H1 (cell line): ENCODE measurements at regions not wholly inside any gene's neighbourhood (a gene's known extent, or its start where the extent isn't known, plus 50 kb on each side); places are given as distances from the start of the nearest gene placed in this dataset.

Source experiments
- CTCF ChIA-PET: fragments of 300-600 bp; sonication (Branson Sonifier 250); formaldehyde crosslinking; loops from one replicate; lab custom pipeline; 2021; ENCODE audit not compliant: partially characterized antibody; lab: Charles Lee
- POLR2A ChIA-PET: fragments of 300-600 bp; sonication (Branson Sonifier 250); formaldehyde crosslinking; loops from one replicate; lab custom pipeline; 2021; ENCODE audit warnings: inconsistent platforms; ENCODE audit not compliant: partially characterized antibody; lab: Charles Lee
- DNase-seq, 2 experiments: peaks; one replicate each; pipeline versions ENCODE4 v3.0.0 to v3.0.0-alpha.2; 2010 to 2022; ENCODE audit warnings: low spot score in 2 of 2, low read depth in 1 of 2, mixed read lengths in 1 of 2
- FAIRE-seq: peaks from 2 replicates; lab custom pipeline; 2011; peaks lifted over from hg19 to GRCh38; lab: Jason Lieb, UNC
- H2AFZ ChIP-seq: 2 replicates; pipeline ENCODE4 v1.8.1; 2012; ENCODE audit warnings: low read length, inconsistent platforms
- H2AK5ac ChIP-seq: 2 replicates; pipeline ENCODE4 v1.6.1; 2013; ENCODE audit warnings: low read depth, low read length
- H2BK120ac ChIP-seq: replicated peaks from 2 replicates; pipeline ENCODE3; 2013; ENCODE audit warnings: low read depth, low read length, inconsistent platforms
- H2BK12ac ChIP-seq: 2 replicates; pipeline ENCODE4 v1.6.1; 2013; ENCODE audit warnings: low read depth, low read length
- H2BK15ac ChIP-seq: 2 replicates; pipeline ENCODE4 v1.6.1; 2013; ENCODE audit warnings: low read length
- H2BK20ac ChIP-seq: 2 replicates; pipeline ENCODE4 v1.6.1; 2013; ENCODE audit warnings: low read length
- H2BK5ac ChIP-seq: 2 replicates; pipeline ENCODE4 v1.6.1; 2013; ENCODE audit warnings: low read depth, low read length
- H3K14ac ChIP-seq: 2 replicates; pipeline ENCODE4 v1.6.1; 2013; ENCODE audit warnings: inconsistent platforms; ENCODE audit not compliant: insufficient read length
- H3K18ac ChIP-seq: 2 replicates; pipeline ENCODE4 v1.6.1; 2013; ENCODE audit warnings: low read length; ENCODE audit errors: extremely low read depth
- H3K23ac ChIP-seq: 2 replicates; pipeline ENCODE4 v1.6.1; 2013; ENCODE audit warnings: inconsistent platforms; ENCODE audit not compliant: insufficient read length
- H3K23me2 ChIP-seq: 2 replicates; pipeline ENCODE4 v1.6.1; 2013; ENCODE audit warnings: low read depth, low read length
- H3K27ac ChIP-seq: 2 replicates; pipeline ENCODE4 v1.6.1; 2011; ENCODE audit warnings: low read depth, low read length, inconsistent platforms
- H3K27me3 ChIP-seq, 4 experiments: replicated peaks in 1 of 4; 1 replicate in 1 of 4; 2 replicates in 3 of 4; pipeline versions ENCODE4 v1.6.1 to v1.8.1; 2011 to 2013; ENCODE audit warnings: low read length in 3 of 4, mild to moderate bottlenecking in 3 of 4, inconsistent platforms in 2 of 4, mixed read lengths in 2 of 4, moderate library complexity in 1 of 4; ENCODE audit not compliant: control insufficient read depth in 3 of 4, insufficient read depth in 3 of 4; ENCODE audit errors: extremely low read depth in 1 of 4
- H3K36me3 ChIP-seq, 4 experiments: 2 replicates each; pipeline versions ENCODE4 v1.6.1 to v1.8.1; 2011 to 2013; ENCODE audit warnings: mild to moderate bottlenecking in 4 of 4, low read length in 3 of 4, moderate library complexity in 2 of 4, control low read depth in 1 of 4, inconsistent platforms in 1 of 4; ENCODE audit not compliant: insufficient read depth in 4 of 4, control insufficient read depth in 2 of 4
- H3K4ac ChIP-seq: replicated peaks from 2 replicates; pipeline ENCODE3; 2013; ENCODE audit warnings: low read length, low read depth, mixed read lengths, inconsistent platforms; ENCODE audit not compliant: insufficient read length
- H3K4me1 ChIP-seq, 4 experiments: replicated peaks in 1 of 4; 1 replicate in 1 of 4; 2 replicates in 3 of 4; pipeline versions ENCODE4 v1.6.1 to v1.8.1; 2011 to 2013; ENCODE audit warnings: low read length in 3 of 4, inconsistent platforms in 2 of 4, mixed read lengths in 1 of 4; ENCODE audit not compliant: insufficient read depth in 4 of 4, control insufficient read depth in 3 of 4
- H3K4me2 ChIP-seq, 2 experiments: 2 replicates each; pipeline versions ENCODE4 v1.6.1 to v1.8.1; 2011 to 2013; ENCODE audit warnings: low read depth in 2 of 2, low read length in 2 of 2, control low read depth in 1 of 2, inconsistent platforms in 1 of 2, mild to moderate bottlenecking in 1 of 2; ENCODE audit not compliant: insufficient read depth in 1 of 2
- H3K4me3 ChIP-seq, 4 experiments: fragments of 200-600, 300-600 bp in 1 of 4; sonication (generic), shearing (Covaris generic), sonication (Bioruptor Twin) in 1 of 4; 2 replicates each; pipeline versions ENCODE4 v1.5.1 to v1.8.1; 2011 to 2016; ENCODE audit warnings: low read length in 4 of 4, low read depth in 3 of 4, control low read depth in 2 of 4, inconsistent platforms in 2 of 4, mild to moderate bottlenecking in 2 of 4, mixed read lengths in 1 of 4, moderate library complexity in 1 of 4; ENCODE audit not compliant: insufficient read depth in 2 of 4; ENCODE audit errors: extremely low read depth in 1 of 4
- H3K56ac ChIP-seq: replicated peaks from 2 replicates; pipeline ENCODE3; 2013; ENCODE audit warnings: low read depth, mild to moderate bottlenecking, mixed read lengths, low read length, inconsistent platforms; ENCODE audit not compliant: insufficient read length
- H3K79me1 ChIP-seq: 2 replicates; pipeline ENCODE4 v1.6.1; 2013; ENCODE audit warnings: low read depth, low read length, control low read depth
- H3K79me2 ChIP-seq, 2 experiments: 2 replicates each; pipeline versions ENCODE4 v1.6.1 to v1.8.1; 2012 to 2013; ENCODE audit warnings: low read length in 2 of 2, mild to moderate bottlenecking in 2 of 2, inconsistent platforms in 1 of 2; ENCODE audit not compliant: insufficient read depth in 2 of 2, control insufficient read depth in 1 of 2
- H3K9ac ChIP-seq, 4 experiments: replicated peaks in 1 of 4; 1 replicate in 1 of 4; 2 replicates in 3 of 4; pipeline versions ENCODE4 v1.6.1 to v1.8.1; 2011 to 2013; ENCODE audit warnings: low read depth in 3 of 4, low read length in 3 of 4, control low read depth in 2 of 4, mild to moderate bottlenecking in 2 of 4, moderate library complexity in 2 of 4, inconsistent platforms in 1 of 4; ENCODE audit errors: extremely low read depth in 1 of 4
- H3K9me3 ChIP-seq, 2 experiments: 2 replicates each; pipeline versions ENCODE4 v1.6.1 to v1.8.1; 2012 to 2013; ENCODE audit warnings: mild to moderate bottlenecking in 2 of 2, moderate library complexity in 2 of 2, control low read depth in 1 of 2, inconsistent platforms in 1 of 2, low read depth in 1 of 2, low read length in 1 of 2, mixed read lengths in 1 of 2; ENCODE audit not compliant: insufficient read depth in 2 of 2
- H4K20me1 ChIP-seq, 2 experiments: replicated peaks in 1 of 2; 2 replicates each; pipeline versions ENCODE3 to v1.8.1; 2011 to 2013; ENCODE audit warnings: inconsistent platforms in 2 of 2, low read length in 2 of 2, mild to moderate bottlenecking in 1 of 2; ENCODE audit not compliant: insufficient read depth in 2 of 2, control insufficient read depth in 1 of 2
- H4K5ac ChIP-seq: 2 replicates; pipeline ENCODE4 v1.6.1; 2013; ENCODE audit warnings: low read length, low read depth, mixed read lengths, inconsistent platforms; ENCODE audit not compliant: insufficient read length
- H4K8ac ChIP-seq: 2 replicates; pipeline ENCODE4 v1.8.0; 2013; ENCODE audit warnings: mild to moderate bottlenecking, moderate library complexity, low read length, inconsistent platforms; ENCODE audit not compliant: insufficient read depth; ENCODE audit errors: extremely low read depth
- H4K91ac ChIP-seq: replicated peaks from 2 replicates; pipeline ENCODE3; 2013; ENCODE audit warnings: low read length, mixed read lengths, inconsistent platforms; ENCODE audit not compliant: insufficient read length
- BRCA1 ChIP-seq: IDR thresholded peaks from 2 replicates; pipeline ENCODE4 v1.6.1; 2012; ENCODE audit warnings: low read depth, low read length, improper control_type of control experiment
- CHD2 ChIP-seq: IDR thresholded peaks from 2 replicates; pipeline ENCODE4 v1.6.1; 2012; ENCODE audit warnings: low read length, improper control_type of control experiment
- JUN ChIP-seq: IDR thresholded peaks from 2 replicates; pipeline ENCODE4 v1.6.1; 2011; ENCODE audit warnings: low read depth, mild to moderate bottlenecking, improper control_type of control experiment, low read length
- SIN3A ChIP-seq, 2 experiments: IDR thresholded peaks in 1 of 2; conservative IDR thresholded peaks in 1 of 2; 2 replicates each; pipeline ENCODE4 v1.6.1; 2011 to 2012; ENCODE audit warnings: low read length in 2 of 2, improper control_type of control experiment in 1 of 2, low read depth in 1 of 2, mild to moderate bottlenecking in 1 of 2
- SP1 ChIP-seq: IDR thresholded peaks from 2 replicates; pipeline ENCODE4 v1.6.1; 2011; ENCODE audit warnings: low read depth, low read length
- TCF12 ChIP-seq: IDR thresholded peaks from 2 replicates; pipeline ENCODE4 v1.6.1; 2011; ENCODE audit warnings: low read depth, mild to moderate bottlenecking, low read length
- ZNF274 ChIP-seq: IDR thresholded peaks from 2 replicates; pipeline ENCODE4 v1.7.0; 2012; ENCODE audit warnings: low read length, borderline replicate concordance; ENCODE audit errors: extremely low read depth
- WGBS, 2 experiments: shearing (Covaris generic) in 1 of 2; methylation state at CpG; one replicate each; pipeline versions ENCODE4 v1.1.6 to v1.1.7; 2013 to 2015; ENCODE audit warnings: low lambda C conversion rate in 2 of 2, mixed read lengths in 2 of 2, inconsistent platforms in 1 of 2, low coverage in 1 of 2, missing lambda C conversion rate in 1 of 2; ENCODE audit not compliant: insufficient replicate concordance in 2 of 2, insufficient coverage in 1 of 2, insufficient read length in 1 of 2; ENCODE audit errors: extremely low coverage in 1 of 2, missing lambda C conversion rate in 1 of 2; 5-methylcytosine and 5-hydroxymethylcytosine counted together

- ChIA-PET CTCF (no interaction called here), POLR2A (no interaction called here)
- no peak overlapping the region for H3K56ac ChIP-seq
- no peak overlapping the region for H2BK12ac ChIP-seq
- H4K91ac ChIP-seq: no peak overlapping the region
- H3K4me1 ChIP-seq: no peaks in the 10 kb centered on the region; a peak in 1 of 7 replicates
- no peak overlapping the region for H3K4ac ChIP-seq
- H3K9me3 ChIP-seq: no peaks in the 10 kb centered on the region; a peak in 1 of 4 replicates
- H3K27me3 ChIP-seq: no peaks in the 10 kb centered on the region
- H3K18ac ChIP-seq: no peak overlapping the region
- WGBS, 2 experiments: 76% methylated on average over 6 of the region's 6 CpGs; no CpG with 5 or more reads in 1 of the 2 experiments
- H3K36me3 ChIP-seq: no peaks in the 10 kb centered on the region
- no peak overlapping the region for H2AFZ ChIP-seq
- H3K9ac ChIP-seq: no peak overlapping the region
- H2BK5ac ChIP-seq: no peak overlapping the region
- no peak overlapping the region for H3K27ac ChIP-seq
- no peaks in the 10 kb centered on the region for H3K79me1 ChIP-seq
- H2AK5ac ChIP-seq: no peak overlapping the region
- H3K14ac ChIP-seq: no peak overlapping the region
- no peaks in the 10 kb centered on the region for H3K79me2 ChIP-seq
- DNase-seq (no peak), FAIRE-seq (no peak)
- no peak overlapping the region for H4K5ac ChIP-seq
- no peak overlapping the region for H2BK20ac ChIP-seq
- H3K4me3 ChIP-seq: no peak overlapping the region
- no peak overlapping the region for H2BK120ac ChIP-seq
- TF ChIP-seq JUN: no peak
- TF ChIP-seq ZNF274: no peak
- TF ChIP-seq TCF12: no peak
- no peak for TF ChIP-seq CHD2
- no peak for TF ChIP-seq SP1
- no peak for TF ChIP-seq BRCA1
- TF ChIP-seq SIN3A (conservative IDR thresholded peaks at IDR 0.05 in 1 of 2, IDR thresholded peaks at IDR 0.05 in 1 of 2; ENCODE audit: low read depth in 1 of 2, low read length in 2 of 2): no peak
- H4K20me1 ChIP-seq: no peaks in the 10 kb centered on the region
- H2BK15ac ChIP-seq: no peak overlapping the region
- H4K8ac ChIP-seq: no peak overlapping the region
- H3K23me2 ChIP-seq: no peaks in the 10 kb centered on the region
- H3K4me2 ChIP-seq: no peak overlapping the region
- no peak overlapping the region for H3K23ac ChIP-seq
Measured at GRCh38 chr3:31361371-31362273, 171.1 kb upstream of the STT3B start.
